HG03025 (cell line): ENCODE measurements at regions not wholly inside any gene's neighbourhood (a gene's known extent, or its start where the extent isn't known, plus 50 kb on each side); places are given as distances from the start of the nearest gene placed in this dataset.

ENCODE experiments used
- ATAC-seq: cut with Tn5 transposase; IDR thresholded peaks from one replicate; pipeline ENCODE4 v1.9.1; 2021; ENCODE audit warnings: mild to moderate bottlenecking, moderate library complexity; ENCODE audit not compliant: unreplicated experiment, low FRiP score

DNA sequence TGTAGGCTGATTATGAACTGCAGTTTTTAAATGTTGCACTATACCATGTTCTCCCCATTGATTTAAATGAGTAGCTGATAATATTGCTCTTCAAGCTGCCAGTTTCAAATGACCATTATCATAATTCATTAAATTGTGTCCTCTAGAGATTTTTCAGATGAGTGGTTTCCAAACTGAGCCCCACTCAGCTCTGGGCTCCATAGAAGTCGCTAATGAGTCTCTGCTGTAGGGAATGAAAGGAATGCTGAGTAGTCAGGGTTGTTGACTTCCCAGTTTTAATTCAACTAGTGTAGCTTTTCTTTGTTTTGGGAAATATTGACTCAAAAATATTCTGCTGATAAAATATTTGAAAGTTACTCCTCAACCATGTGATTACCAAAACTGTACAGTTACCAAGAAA lies 1081.1 kb downstream of the ARAP2 start:
- ATAC-seq, result no peak

DNA sequence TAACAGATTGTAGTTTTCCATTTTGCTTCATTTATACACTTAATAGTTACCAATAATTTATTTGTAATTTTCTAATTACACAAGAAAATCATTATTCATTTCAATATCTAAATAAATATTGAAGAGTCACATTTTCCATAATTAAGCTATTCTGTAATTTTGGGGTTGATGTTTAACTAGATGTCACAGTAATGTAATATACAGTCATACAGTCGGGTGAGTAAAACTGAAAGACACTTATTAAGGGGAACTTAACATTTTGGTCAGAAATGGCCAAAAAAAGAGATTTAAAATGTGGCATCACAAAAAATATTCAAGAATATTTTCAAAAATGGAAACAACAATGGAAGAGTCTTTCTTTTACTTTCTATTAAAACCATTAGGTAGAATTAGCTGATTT lies 1080.3 kb downstream of the ARAP2 start:
- no peak for ATAC-seq

DNA sequence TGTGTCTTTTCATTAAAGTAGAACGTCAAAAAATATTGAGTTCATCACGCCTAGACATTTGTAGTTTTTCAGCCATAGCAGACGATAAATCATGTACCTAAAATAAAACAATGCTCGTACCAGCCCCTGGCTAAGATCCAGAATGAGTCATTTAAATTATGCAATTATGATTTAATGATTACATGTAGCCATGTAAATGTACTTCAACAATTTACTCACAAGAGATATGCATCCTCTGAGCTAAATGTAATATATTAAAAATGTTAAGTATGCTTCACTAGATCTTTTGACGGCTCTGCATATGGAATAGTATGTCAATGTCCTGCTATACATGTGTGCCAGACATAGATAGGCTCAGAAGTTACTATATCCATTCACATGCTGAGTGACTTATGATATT lies 1077.8 kb downstream of the ARAP2 start:
- no peak for ATAC-seq

DNA sequence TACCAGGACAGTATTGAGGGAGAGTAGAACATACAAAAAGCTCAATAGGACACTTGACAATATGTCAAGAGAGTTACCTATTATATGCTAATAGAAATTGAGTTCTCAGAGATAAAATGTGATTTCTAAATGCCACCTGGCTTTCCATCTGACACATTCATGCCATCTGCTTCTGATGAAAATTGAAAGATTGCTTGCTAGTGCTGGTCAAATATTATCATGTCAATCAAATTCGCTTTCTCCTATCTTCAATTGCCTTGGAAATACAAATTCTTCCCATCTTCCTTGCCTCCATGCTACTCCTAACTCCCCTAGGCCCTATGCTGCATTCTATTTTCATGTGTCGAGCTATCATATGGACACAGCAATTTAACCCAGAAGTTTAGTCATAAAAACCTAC lies 1076.9 kb downstream of the ARAP2 start:
- no peak for ATAC-seq

DNA sequence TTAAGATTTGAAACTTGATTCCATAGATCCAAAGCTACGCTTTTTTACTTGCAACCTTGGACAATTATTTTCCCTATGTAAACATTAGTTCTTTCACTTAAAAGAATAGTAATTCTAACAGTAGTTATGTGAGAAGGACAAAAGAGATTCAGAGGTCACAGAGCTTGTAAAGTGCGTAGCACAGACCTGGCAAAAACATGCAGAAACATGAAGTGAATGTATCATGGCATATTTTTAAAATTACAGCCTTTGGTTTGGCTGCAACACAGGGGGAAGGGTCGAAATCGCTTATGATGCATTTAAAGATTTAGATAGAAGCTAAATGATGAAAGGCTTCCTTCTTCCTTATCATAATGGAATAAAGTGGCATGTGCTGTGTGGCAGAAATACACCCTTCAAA lies 1068.8 kb downstream of the ARAP2 start:
- ATAC-seq, result no peak

DNA sequence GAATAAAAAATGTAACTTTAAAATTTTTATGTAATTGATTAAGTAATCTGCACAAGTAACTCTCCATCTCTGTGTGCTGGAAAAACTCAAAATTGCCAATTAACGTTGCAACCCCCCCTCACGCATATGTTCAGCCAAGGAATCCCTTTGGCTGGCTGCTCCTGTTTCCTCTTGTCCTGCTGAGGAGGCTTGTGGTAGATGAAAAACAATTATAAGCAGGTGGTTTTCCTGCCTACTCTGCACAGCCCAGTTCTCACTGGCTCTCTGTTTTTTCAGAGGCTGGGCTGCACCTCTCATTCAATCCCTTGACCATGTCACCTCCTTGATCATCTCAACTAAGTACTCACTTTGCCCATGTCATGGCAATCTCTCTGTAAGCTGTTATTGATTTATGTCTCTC lies 1068.4 kb downstream of the ARAP2 start:
- no peak for ATAC-seq

DNA sequence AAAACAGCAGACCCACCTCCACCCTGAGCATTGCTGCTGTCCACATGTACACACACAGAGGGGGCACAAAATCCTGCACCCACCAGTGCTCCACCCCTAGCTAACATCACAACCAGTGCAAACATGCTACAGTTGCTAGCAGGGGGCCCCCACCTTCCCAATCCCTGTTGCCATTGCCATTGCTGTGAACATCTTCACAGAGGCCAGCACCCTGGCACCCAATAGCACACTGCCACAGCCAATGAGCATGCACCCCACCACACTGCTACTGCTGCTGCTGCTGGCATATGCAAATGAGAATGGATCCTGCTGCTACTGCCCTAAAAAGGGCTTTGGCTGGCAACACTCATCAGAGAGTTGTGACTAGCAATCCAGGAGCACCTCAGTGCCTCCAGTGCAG lies 1061.9 kb downstream of the ARAP2 start:
- no peak for ATAC-seq

DNA sequence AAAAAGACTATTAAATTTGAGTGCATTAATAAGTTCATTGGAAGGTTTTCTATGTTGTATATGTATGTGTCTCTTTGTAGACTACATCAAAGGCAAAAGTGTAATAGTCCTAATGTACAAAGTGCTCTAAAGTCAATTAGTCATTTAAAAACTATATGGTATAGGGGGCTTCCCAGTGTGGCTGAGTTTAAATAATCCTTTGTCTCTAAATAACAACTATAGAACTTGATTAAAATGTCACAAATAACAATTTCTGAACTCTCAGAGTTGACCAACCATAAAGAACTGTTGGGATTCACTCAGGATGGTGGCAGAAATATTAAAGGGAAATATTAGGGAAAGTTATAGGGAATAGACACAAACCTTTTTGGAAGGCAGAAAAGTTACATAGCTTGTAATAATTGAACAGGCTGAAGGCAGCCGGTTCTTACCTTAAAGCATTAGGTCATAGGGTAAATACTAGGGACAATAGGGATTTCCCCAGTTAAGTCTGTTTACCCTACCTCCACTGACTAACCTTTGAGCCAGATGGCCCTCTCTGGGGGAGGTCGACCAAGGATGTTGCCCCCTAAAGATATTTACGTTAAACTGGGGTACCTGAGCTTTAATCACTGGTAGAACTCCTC lies 1054.2 kb downstream of the ARAP2 start:
- ATAC-seq, result no peak

DNA sequence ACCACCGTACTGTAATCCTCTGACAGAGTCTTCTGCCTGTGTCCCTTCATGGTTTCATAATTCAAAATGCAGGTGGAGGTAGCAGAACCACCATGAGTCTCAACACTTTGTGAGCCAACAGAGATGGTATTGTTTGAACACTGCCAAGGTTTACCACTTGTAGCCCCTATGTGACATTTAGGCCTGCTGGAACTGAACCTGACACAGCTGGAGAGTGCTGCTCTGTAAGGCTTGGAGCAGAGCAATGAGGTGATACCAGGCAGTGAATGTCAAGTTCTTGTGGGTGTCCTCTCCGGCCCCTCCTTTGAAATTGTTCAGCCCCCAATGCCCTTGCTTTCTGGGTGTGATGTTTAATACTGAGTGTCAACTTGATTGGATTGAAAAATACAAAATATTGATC lies 1042.9 kb downstream of the ARAP2 start:
- ATAC-seq, result no peak

DNA sequence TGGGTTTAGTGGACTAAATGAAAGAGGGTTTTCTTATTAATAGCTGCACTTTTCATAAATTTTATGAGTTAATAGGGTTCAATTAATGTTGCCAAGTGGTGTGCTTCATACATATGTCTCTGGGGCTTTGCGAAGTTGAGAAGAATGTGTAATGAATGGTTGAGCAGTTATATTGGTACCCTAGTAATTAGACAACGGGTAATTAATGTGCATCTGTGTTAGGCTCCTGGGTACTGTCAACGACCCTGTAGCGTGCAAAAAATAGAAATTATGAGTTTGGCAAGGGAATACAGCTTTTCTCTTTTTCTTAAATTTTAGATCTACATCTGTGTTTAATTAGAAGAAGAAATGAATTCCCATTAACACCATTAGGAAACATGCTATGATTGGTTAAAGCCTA lies 1027.7 kb downstream of the ARAP2 start:
- no peak for ATAC-seq

DNA sequence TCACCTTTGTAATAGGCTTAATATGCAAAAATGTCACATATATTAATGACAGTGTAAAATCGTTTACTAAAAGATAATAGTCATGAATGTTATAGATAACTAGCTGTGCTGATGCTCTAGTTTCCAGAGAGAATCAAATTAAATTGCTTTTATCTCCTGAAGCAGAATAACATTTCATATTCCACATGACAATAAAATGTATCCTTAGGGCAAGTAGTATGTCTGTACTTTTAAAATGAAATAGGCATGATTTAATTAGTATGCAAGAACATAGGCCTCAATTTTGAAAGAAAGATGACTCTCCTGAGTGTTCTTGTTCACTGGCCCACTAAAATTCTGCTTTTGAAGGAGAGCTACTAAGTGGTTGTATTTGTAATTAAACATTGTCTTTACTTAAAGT lies 1027.0 kb downstream of the ARAP2 start:
- ATAC-seq, result no peak

DNA sequence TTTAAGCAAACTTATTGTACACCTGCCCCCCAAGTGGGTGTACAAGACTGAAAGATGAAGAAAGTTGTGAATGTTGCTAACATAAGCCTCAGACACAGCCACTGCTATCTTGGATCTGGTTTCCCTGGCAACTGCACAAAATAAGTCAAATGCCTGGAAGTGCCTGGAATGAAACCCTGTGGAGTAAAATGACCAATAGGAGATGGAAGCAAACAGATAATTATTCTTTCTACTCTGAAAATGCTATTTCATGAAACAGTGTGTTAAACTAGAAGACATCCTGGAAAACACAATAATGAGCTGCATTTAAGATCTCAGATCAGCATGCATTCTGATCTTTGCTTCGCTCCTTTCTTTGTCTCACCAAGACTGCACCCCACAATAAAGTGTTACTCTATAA lies 1016.0 kb downstream of the ARAP2 start:
- ATAC-seq, result no peak

DNA sequence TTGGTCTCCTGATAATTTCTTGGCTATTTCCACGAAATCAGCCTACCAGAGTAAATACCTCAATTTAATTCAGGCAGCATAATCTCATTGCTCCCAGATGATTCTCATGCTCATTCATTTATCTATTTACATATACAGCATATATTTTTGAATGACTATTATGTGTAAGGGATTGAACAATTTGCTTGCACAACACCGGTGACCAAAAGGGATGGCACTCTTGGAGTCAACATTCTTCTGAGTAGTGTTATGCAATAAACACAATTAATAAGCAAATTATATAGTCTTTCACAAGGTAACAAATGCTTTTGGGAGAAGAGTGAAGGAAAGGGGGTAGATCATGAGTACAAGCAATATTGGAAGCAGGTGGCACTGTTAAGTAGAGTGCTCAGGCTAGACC lies 1015.3 kb downstream of the ARAP2 start:
- no peak for ATAC-seq

DNA sequence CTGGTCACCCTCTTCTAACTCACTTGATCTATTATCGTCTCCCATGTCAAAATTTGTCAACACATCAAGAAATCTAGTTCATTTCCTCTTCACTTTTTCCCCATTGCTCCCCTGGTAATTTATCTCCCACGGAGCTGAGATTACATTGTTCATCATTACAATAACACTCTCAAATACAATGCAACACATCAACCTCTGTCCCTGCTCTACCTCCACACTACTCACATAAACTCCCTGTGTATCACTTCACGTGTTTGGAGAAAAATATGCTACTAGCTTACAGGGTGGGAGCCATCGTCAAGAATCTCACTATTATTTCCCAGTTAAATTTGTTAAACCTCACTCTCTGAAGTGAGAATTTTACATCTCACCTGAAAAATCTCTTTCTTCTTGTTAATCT lies 1006.4 kb downstream of the ARAP2 start:
- ATAC-seq, result no peak

DNA sequence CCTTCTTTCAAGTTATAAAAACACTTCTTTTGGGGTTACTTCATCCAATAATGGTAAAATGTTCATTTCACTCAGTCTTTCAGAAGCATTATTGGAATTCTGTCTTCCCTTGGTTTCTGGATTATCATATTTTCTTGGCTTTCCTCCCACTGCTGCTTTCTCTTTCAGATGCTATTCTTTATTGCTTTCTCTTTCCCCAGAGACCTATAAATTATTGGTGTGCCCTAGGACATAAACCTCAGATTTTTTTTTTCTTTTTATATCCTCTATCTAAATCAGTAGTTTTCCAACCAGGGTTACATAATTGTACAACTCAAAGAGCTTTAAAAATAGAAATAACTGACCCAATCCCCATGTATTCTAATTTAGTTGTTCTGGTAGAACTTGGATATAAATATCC lies 1005.5 kb downstream of the ARAP2 start:
- no peak for ATAC-seq

DNA sequence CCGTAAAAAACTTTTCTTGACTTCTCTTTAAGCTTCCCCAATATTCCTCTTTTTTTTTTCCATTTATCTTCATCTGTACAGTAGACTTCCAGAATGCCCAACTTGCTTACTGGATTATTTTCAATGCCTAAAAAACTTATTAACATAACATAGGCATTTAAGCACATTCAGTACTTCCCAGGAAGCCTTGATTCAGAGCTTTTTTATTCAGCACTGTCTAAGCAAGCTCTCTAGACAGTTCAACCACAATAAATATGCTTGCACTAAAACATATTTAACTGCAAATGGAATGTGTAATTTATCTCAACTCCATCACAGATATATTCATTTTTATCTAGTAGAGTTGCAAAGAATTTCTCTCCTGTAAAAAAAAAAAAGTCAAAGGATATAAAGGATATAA lies 997.8 kb downstream of the ARAP2 start:
- no peak for ATAC-seq

DNA sequence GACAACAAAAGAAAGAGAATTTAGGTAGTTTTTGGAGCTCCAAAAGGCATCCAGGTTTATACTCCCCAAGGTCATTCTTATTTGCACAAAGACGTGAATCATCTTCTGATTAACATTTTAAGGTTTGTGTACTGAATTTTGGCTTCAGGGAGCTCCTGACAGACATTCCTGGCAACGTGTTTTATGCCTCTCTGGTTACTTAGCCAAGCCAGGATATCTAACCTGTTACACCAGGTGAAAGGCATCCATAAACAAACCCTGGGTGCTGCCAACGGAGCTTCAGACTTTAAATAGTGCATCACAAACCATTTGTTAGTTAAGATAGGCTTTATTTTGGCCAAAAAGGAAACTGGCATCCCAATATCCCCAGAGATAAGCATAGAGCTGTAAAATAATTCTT lies 997.3 kb downstream of the ARAP2 start:
- no peak for ATAC-seq

DNA sequence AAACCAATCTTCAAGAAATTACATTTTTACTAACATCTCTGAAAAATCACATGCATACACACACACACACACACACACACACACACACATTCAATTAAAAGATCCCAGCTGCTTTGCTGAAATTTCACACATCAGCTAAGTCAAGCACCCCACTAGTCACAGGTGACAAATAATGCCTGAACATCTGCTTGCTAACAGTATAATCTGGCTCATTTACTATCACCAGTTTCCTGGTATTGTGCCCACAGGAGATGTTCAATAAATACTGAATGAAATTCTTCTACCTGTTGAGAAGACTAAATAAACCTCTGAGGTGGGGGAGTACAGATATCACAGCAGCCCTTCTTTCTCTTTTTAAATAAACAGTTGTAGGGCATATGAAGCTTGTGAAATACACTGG lies 994.0 kb downstream of the ARAP2 start:
- ATAC-seq, result no peak

DNA sequence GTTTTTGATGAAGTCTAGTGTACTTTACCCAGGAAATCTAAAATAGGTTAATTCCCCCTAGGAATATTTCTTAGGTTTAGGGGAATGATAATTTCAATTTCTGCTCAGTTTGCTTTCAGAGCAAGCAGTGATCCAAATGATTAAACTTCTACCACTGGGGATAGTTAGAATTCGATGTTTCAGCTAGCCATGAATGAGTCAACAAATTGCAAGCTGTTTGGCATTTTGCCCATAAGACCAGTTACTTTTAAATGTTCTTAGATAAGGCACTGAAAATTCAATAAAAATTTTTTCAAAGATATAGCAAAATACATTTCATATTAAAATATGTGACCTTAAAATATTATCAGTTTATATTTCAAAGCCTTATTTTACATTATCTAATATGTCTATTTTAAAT lies 993.6 kb downstream of the ARAP2 start:
- no peak for ATAC-seq

DNA sequence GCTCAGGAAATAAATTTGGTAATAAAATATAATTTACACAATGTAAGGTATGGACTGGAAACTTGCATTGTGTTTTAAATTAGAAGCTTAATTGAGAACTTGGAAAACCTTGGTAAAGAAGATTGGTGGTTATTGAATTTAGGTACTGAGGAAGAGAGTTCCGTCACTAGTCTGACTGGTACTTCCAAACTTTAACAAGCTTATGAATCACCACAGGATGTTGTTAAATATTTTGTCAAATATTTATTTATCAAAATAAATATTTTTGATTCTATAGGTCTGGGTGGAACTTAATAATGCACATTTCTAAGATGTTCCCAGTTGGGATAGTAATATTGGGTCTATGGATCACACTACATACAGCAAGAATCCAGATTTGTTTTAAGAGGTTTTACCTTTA lies 992.2 kb downstream of the ARAP2 start:
- no peak for ATAC-seq

DNA sequence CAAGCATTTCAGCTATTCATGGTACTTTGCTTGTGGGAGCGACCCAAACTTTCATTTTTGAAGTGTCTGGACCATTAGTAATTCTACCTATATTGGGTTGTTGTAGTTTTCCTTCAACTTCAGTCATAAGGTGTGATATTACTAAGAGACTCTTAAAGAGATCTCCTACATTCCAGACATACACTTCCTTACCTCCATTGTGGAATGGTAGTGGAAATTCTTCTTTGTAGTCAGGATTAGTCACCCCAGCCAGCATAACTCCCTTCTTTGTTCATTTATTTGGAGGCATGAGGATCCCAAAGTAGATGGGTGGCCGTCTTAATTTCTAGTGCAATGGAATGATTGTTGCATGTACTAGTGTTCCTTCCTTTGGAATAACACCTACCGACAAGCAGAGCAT lies 991.4 kb downstream of the ARAP2 start:
- ATAC-seq, result no peak

DNA sequence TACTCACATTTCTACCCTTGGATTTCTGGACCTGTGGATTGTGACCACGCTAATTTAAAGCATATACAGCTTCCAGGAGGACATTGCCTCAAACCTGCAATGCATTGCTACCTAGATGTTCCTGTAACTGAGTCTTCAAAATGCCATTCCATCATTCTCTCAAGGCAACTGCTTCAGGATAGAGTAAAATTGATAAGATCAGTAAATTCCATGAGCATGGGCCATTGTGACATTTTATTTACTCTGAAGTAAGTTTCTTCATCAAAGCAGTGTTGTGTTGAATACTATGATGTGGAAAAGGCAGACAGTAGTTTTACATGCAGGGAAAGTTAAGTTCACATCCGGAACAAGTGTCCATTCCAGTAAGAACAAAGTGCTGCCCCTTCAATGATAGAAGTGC lies 991.0 kb downstream of the ARAP2 start:
- ATAC-seq, result no peak

DNA sequence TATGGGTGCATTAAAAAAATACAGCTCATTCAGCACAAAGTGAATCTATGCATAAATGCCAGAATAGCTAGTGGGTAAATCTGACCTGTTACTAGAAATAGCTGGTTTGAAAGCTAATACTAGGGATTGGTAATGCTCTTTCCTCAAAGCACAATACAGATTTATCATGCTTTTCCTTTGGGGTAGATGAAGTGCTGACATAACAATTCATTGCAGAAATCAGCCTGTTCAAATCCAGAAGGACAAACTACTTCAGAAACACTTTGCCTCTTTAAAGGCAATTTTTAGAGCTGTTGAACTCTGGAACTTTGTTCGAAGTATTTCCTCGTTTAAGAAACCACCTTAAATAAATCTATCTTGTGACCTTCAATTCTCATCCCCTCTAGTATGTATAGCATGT lies 957.9 kb downstream of the ARAP2 start:
- ATAC-seq, result no peak
